Adrenal gland (tissue), 5 donors: ENCODE measurements at regions not wholly inside any gene's neighbourhood (a gene's known extent, or its start where the extent isn't known, plus 50 kb on each side); places are given as distances from the start of the nearest gene placed in this dataset.

Experiments used
- POLR2A ChIP-seq, 2 donors: fragments of 450-650 bp; IDR thresholded peaks; one replicate each; pipeline ENCODE4 v1.6.1; 2017; ENCODE audit warnings: antibody characterized with exemption in 2 of 2, mild to moderate bottlenecking in 2 of 2, moderate library complexity in 1 of 2
- TF ChIP-seq, protein P1 (sequence below), 6 experiments: fragments of 450-650 bp in 4 of 6; fragments of 200-600 bp in 2 of 6; sonication (generic) in 1 of 6; IDR thresholded peaks; 1 replicate in 5 of 6; 2 replicates in 1 of 6; pipeline versions ENCODE4 v1.5.1 to v1.8.0; 2016 to 2021; ENCODE audit warnings: antibody characterized with exemption in 6 of 6, mild to moderate bottlenecking in 2 of 6, moderate library complexity in 1 of 6
- donor health status: DM: no; HTN: no; CAD: no.

DNA sequence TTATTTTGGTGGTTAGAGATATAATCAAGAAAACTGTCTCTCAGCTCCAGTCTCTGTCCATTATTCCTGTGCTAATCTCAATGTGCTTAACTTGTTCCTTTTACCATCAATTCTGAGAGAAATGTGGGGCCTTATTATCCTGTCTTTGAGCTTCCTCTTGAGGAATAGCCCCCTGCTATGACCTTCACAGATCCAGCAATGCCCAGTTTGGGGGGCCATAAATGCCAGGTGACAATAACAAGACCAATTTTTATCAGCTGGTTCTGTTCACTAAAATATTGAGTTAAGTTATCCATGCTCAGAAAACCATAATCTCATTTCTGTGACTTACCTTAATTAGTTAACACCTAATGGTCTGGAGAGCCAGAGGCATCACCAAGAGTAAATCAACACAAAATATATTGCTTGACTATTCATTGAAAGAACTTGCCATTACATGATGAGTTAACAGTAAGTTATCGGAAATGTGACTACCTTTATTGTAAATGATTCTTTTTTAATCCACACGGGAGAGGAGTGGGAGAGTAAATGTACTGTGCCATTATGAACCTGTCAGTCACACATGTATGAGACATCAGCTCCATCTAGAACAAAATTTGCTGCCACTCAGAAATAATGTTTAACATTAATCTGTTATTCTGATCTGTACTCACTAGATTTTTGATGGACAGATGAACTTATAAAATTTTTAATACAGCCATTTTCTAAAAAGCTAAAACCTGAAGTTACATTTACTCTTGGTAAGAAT, 149.7 kb downstream of the ID4 start:
- no peak for TF ChIP-seq POLR2A (IDR thresholded peaks at IDR 0.05)
- TF ChIP-seq, protein P1, sequence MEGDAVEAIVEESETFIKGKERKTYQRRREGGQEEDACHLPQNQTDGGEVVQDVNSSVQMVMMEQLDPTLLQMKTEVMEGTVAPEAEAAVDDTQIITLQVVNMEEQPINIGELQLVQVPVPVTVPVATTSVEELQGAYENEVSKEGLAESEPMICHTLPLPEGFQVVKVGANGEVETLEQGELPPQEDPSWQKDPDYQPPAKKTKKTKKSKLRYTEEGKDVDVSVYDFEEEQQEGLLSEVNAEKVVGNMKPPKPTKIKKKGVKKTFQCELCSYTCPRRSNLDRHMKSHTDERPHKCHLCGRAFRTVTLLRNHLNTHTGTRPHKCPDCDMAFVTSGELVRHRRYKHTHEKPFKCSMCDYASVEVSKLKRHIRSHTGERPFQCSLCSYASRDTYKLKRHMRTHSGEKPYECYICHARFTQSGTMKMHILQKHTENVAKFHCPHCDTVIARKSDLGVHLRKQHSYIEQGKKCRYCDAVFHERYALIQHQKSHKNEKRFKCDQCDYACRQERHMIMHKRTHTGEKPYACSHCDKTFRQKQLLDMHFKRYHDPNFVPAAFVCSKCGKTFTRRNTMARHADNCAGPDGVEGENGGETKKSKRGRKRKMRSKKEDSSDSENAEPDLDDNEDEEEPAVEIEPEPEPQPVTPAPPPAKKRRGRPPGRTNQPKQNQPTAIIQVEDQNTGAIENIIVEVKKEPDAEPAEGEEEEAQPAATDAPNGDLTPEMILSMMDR (IDR thresholded peaks at IDR 0.05): no peak
